Neuronal stem cell (in vitro differentiated cells): ENCODE measurements at regions not wholly inside any gene's neighbourhood (a gene's known extent, or its start where the extent isn't known, plus 50 kb on each side); places are given as distances from the start of the nearest gene placed in this dataset.
A peak's percentile ranks its signal among the peaks of the same experiment; 100 is the strongest.

Source experiments
- DNase-seq: peaks from one replicate; pipeline ENCODE4 v3.0.0-alpha.2; 2013; ENCODE audit warnings: low spot score
- H2AFZ ChIP-seq: one replicate; pipeline ENCODE4 v1.6.1; 2013; ENCODE audit warnings: mild to moderate bottlenecking, low read length, inconsistent platforms
- H2AK5ac ChIP-seq: 2 replicates; pipeline ENCODE4 v1.6.1; 2013; ENCODE audit warnings: low read depth, mild to moderate bottlenecking, inconsistent platforms, low read length, moderate library complexity, mixed read lengths
- H2BK120ac ChIP-seq: 2 replicates; pipeline ENCODE4 v1.6.1; 2013; ENCODE audit warnings: low read depth, mild to moderate bottlenecking, inconsistent platforms, low read length, moderate library complexity, mixed read lengths
- H2BK12ac ChIP-seq: one replicate; pipeline ENCODE4 v1.6.1; 2013; ENCODE audit warnings: low read length, inconsistent platforms
- H2BK15ac ChIP-seq: 2 replicates; pipeline ENCODE4 v1.6.1; 2013; ENCODE audit warnings: mild to moderate bottlenecking, low read length, inconsistent platforms, mixed read lengths
- H2BK5ac ChIP-seq: one replicate; pipeline ENCODE4 v1.6.1; 2013; ENCODE audit warnings: inconsistent platforms, mild to moderate bottlenecking, low read length, moderate library complexity
- H3K14ac ChIP-seq: one replicate; pipeline ENCODE4 v1.6.1; 2013; ENCODE audit warnings: low read length, inconsistent platforms
- H3K18ac ChIP-seq: 2 replicates; pipeline ENCODE4 v1.6.1; 2013; ENCODE audit warnings: low read length, inconsistent platforms
- H3K23ac ChIP-seq: 2 replicates; pipeline ENCODE4 v1.6.1; 2013; ENCODE audit warnings: low read depth, mild to moderate bottlenecking, mixed read lengths, low read length, inconsistent platforms; ENCODE audit not compliant: poor library complexity
- H3K27ac ChIP-seq: replicated peaks from 3 replicates; pipeline ENCODE4 v1.5.1; 2013; ENCODE audit warnings: low read length, inconsistent platforms
- H3K27me3 ChIP-seq, 3 experiments: 2 replicates each; pipeline ENCODE4 v1.6.1; 2013; ENCODE audit warnings: low read length in 3 of 3, mild to moderate bottlenecking in 2 of 3, inconsistent platforms in 1 of 3, low read depth in 1 of 3, mixed read lengths in 1 of 3, moderate library complexity in 1 of 3; ENCODE audit not compliant: control insufficient read depth in 3 of 3, insufficient read depth in 3 of 3
- H3K36me3 ChIP-seq, 2 donors: replicated peaks in 1 of 2; 2 replicates each; pipeline ENCODE4 v1.6.1; 2013; ENCODE audit warnings: low read length in 2 of 2; ENCODE audit not compliant: control insufficient read depth in 2 of 2, insufficient read depth in 2 of 2
- H3K4ac ChIP-seq: 2 replicates; pipeline ENCODE4 v1.6.1; 2013; ENCODE audit warnings: inconsistent platforms, mild to moderate bottlenecking, low read length, moderate library complexity
- H3K4me1 ChIP-seq, 2 donors: 1 replicate in 1 of 2; 2 replicates in 1 of 2; pipeline ENCODE4 v1.6.1; 2013; ENCODE audit warnings: low read length in 2 of 2, low read depth in 1 of 2; ENCODE audit not compliant: control insufficient read depth in 2 of 2, insufficient read depth in 1 of 2
- H3K4me2 ChIP-seq: one replicate; pipeline ENCODE4 v1.6.1; 2013; ENCODE audit warnings: mild to moderate bottlenecking, low read length, inconsistent platforms; ENCODE audit not compliant: insufficient read depth, poor library complexity, severe bottlenecking
- H3K4me3 ChIP-seq, 2 donors: 2 replicates each; pipeline ENCODE4 v1.5.1; 2013; ENCODE audit warnings: low read length in 2 of 2, mild to moderate bottlenecking in 2 of 2, inconsistent platforms in 1 of 2, moderate library complexity in 1 of 2
- H3K79me1 ChIP-seq: one replicate; pipeline ENCODE4 v1.6.1; 2013; ENCODE audit warnings: low read depth, mild to moderate bottlenecking, inconsistent platforms, low read length, moderate library complexity
- H3K9ac ChIP-seq: one replicate; pipeline ENCODE4 v1.6.1; 2013; ENCODE audit warnings: mild to moderate bottlenecking, low read depth, low read length, inconsistent platforms; ENCODE audit not compliant: poor library complexity
- H3K9me3 ChIP-seq, 2 donors: replicated peaks in 1 of 2; 2 replicates each; pipeline versions ENCODE3 to v1.6.1; 2013; ENCODE audit warnings: low read length in 2 of 2, mild to moderate bottlenecking in 2 of 2, inconsistent platforms in 1 of 2, low read depth in 1 of 2, mixed read lengths in 1 of 2, moderate library complexity in 1 of 2; ENCODE audit not compliant: control insufficient read depth in 2 of 2, insufficient read depth in 1 of 2
- H4K8ac ChIP-seq: one replicate; pipeline ENCODE4 v1.6.1; 2013; ENCODE audit warnings: low read depth, mild to moderate bottlenecking, inconsistent platforms, low read length, moderate library complexity
- H4K91ac ChIP-seq: one replicate; pipeline ENCODE4 v1.6.1; 2013; ENCODE audit warnings: low read length, low read depth, mild to moderate bottlenecking, inconsistent platforms; ENCODE audit not compliant: poor library complexity
- WGBS, 2 donors: extraction: QIAGEN DNeasy Blood & Tissue Kit; methylation state at CpG; one replicate each; pipeline ENCODE4 v1.1.7; 2013; ENCODE audit warnings: missing lambda C conversion rate in 2 of 2, mixed read lengths in 1 of 2; ENCODE audit not compliant: insufficient read length in 2 of 2, insufficient replicate concordance in 1 of 2; ENCODE audit errors: extremely low coverage in 2 of 2; 5-methylcytosine and 5-hydroxymethylcytosine counted together

DNA sequence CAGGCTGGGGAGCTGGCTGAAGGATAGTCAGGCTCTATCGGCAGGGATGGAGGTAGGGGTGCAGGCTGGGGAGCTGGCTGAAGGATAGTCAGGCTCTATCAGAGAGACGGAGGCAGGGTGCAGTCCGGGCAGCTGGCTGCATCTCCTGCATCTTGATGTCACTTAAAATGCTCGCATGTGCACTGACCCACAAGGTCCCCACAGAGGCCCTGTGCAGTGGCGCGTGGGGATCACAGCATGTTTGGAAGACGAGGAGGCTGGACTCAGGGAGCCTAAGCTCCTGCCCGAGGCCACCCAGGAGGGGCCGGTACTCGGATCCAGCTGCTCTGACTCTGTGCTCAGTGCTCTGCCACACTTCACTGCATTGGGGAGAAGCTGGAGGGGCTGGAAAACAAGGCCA lies 189.0 kb upstream of the HDAC4 start:
- H3K4ac ChIP-seq = peak overlapping the region; percentile 67
- no peak for DNase-seq
- no peaks in the 10 kb centered on the region for H3K79me1 ChIP-seq
- H2BK5ac ChIP-seq = no peak overlapping the region
- no peaks in the 10 kb centered on the region for H3K36me3 ChIP-seq
- peak overlapping the region; percentile 47 for H3K14ac ChIP-seq
- no CpG with 5 or more reads among the region's 10 CpGs for WGBS, 2 donors
- H4K91ac ChIP-seq = no peak overlapping the region
- no peak overlapping the region for H4K8ac ChIP-seq
- H2AFZ ChIP-seq = no peak overlapping the region
- H3K9me3 ChIP-seq = peaks cover 4% of the 10 kb centered on the region in 2 donors
- no peak overlapping the region for H2BK120ac ChIP-seq
- no peak overlapping the region for H3K4me2 ChIP-seq
- no peak overlapping the region for H3K4me3 ChIP-seq
- H3K27ac ChIP-seq = no peak overlapping the region
- no peak overlapping the region for H2BK12ac ChIP-seq
- H2BK15ac ChIP-seq = no peak overlapping the region
- H3K9ac ChIP-seq = no peak overlapping the region
- peak overlapping the region; percentile 86 for H2AK5ac ChIP-seq
- H3K4me1 ChIP-seq = peaks cover 0 to 2% of the 10 kb centered on the region in 2 donors
- peak overlapping the region; percentile 52 for H3K18ac ChIP-seq
- no peaks in the 10 kb centered on the region for H3K27me3 ChIP-seq
- no peak overlapping the region for H3K23ac ChIP-seq

GRCh38 chr2:239589270-239589825 lies 188.5 kb upstream of the HDAC4 start:
- no peak overlapping the region for H4K8ac ChIP-seq
- peak overlapping the region; percentile 32 for H2AK5ac ChIP-seq
- no peak overlapping the region for H4K91ac ChIP-seq
- no peak for DNase-seq
- no peaks in the 10 kb centered on the region for H3K27me3 ChIP-seq
- H3K4ac ChIP-seq = no peak overlapping the region
- no peaks in the 10 kb centered on the region for H3K79me1 ChIP-seq
- no peak overlapping the region for H3K4me3 ChIP-seq
- no peak overlapping the region for H3K27ac ChIP-seq
- peaks cover 4% of the 10 kb centered on the region in 2 donors for H3K9me3 ChIP-seq
- peak overlapping the region; percentile 39 for H3K18ac ChIP-seq
- H3K14ac ChIP-seq = no peak overlapping the region
- H2BK15ac ChIP-seq = no peak overlapping the region
- no peak overlapping the region for H2BK5ac ChIP-seq
- H3K4me1 ChIP-seq = peaks cover 0 to 2% of the 10 kb centered on the region in 2 donors
- no peak overlapping the region for H2BK12ac ChIP-seq
- H2AFZ ChIP-seq = no peak overlapping the region
- no CpG with 5 or more reads among the region's 7 CpGs for WGBS, 2 donors
- no peak overlapping the region for H3K23ac ChIP-seq
- no peak overlapping the region for H3K4me2 ChIP-seq
- H2BK120ac ChIP-seq = no peak overlapping the region
- H3K9ac ChIP-seq = no peak overlapping the region
- no peaks in the 10 kb centered on the region for H3K36me3 ChIP-seq

DNA sequence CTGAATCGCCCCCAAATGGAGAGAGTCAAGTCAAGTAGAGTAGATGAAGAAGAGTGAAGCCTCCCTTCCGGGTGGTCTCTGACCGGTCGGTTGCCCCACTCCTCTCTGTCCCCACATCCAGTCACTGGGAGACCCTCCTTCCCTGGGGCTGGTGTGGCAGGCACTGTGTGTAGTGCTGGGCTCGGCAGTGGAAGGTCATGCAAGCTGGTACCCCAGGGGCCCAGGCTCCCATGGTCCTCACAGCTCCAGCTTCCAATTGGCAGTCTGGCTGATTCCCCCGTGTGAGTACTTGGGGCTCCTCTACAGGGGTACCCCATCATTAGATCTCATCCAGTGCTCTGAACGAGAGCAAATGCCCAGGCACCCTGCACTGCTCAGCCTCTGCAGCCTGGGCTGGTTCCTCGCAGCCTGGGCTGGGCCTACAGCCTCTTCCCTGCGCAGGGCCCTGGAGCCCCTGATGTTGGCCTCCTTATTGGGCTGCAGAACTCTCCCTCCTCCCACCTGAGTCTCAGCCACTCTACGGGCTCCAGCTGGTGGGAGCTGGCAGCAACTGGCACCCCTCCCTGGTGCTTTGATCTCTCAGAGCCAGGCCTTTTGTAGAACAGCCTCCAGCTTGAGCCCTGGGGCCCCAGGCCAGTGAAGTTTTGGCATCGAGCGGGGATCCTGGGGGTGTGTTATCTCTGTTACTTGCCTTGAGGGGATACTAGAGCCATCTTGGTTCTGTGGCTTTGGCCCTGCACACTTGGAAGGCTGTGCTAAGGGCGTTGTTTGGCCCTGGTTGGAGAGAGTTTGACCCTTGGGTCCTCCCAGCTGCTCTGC lies 187.8 kb upstream of the HDAC4 start:
- Histone ChIP-seq H3K18ac (peak overlapping the region; percentile 40), H3K4ac (no peak overlapping the region), H3K4me3 (no peak overlapping the region), H2BK12ac (no peak overlapping the region), H2BK5ac (no peak overlapping the region), H4K8ac (no peak overlapping the region), H3K4me2 (no peak overlapping the region), H3K4me1 (peaks cover 0 to 2% of the 10 kb centered on the region in 2 donors), H3K23ac (no peak overlapping the region), H2BK15ac (no peak overlapping the region), H2BK120ac (no peak overlapping the region), H3K79me1 (no peaks in the 10 kb centered on the region), H2AK5ac (peak overlapping the region; percentile 32), H3K9ac (no peak overlapping the region), H3K27ac (no peak overlapping the region), H3K27me3 (no peaks in the 10 kb centered on the region), H2AFZ (no peak overlapping the region), H3K36me3 (no peaks in the 10 kb centered on the region), H3K9me3 (peaks cover 4% of the 10 kb centered on the region in 2 donors), H4K91ac (no peak overlapping the region), H3K14ac (no peak overlapping the region)
- no CpG with 5 or more reads among the region's 13 CpGs for WGBS, 2 donors
- DNase-seq = no peak

DNA sequence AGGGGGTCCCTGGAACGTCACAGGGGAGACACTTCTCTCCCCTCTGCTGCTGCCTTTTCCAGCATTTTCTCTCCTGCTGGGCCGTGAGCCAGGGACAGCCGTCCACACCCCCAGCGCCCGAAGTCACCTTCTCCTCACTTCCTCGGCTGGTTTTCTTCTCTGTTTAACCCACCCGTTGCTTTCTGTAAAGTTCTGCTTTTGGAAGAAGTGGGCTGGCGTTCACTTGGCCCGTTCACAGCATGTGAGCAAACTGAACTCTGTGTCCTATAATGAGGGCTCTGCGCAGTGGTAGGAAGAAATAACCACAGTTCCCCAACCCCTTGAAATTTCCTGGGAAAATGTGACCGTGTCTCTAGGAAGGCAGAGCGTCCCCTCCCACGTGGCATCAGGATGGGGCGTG lies 187.0 kb upstream of the HDAC4 start:
- peak overlapping the region; percentile 45 for H2BK15ac ChIP-seq
- no peaks in the 10 kb centered on the region for H3K79me1 ChIP-seq
- no peak for DNase-seq
- H3K14ac ChIP-seq = peak overlapping the region; percentile 11
- H2BK120ac ChIP-seq = no peak overlapping the region
- no peak overlapping the region for H2AFZ ChIP-seq
- H2BK12ac ChIP-seq = no peak overlapping the region
- no peak overlapping the region for H2AK5ac ChIP-seq
- no peak overlapping the region for H3K27ac ChIP-seq
- no CpG with 5 or more reads among the region's 14 CpGs for WGBS, 2 donors
- no peaks in the 10 kb centered on the region for H3K27me3 ChIP-seq
- no peak overlapping the region for H3K4me3 ChIP-seq
- H3K9ac ChIP-seq = no peak overlapping the region
- H2BK5ac ChIP-seq = no peak overlapping the region
- no peak overlapping the region for H3K18ac ChIP-seq
- H3K9me3 ChIP-seq = peaks cover 4% of the 10 kb centered on the region in 2 donors
- H3K4ac ChIP-seq = no peak overlapping the region
- H4K91ac ChIP-seq = no peak overlapping the region
- H3K4me2 ChIP-seq = no peak overlapping the region
- no peak overlapping the region for H4K8ac ChIP-seq
- peaks cover 0 to 2% of the 10 kb centered on the region in 2 donors for H3K4me1 ChIP-seq
- H3K23ac ChIP-seq = no peak overlapping the region
- H3K36me3 ChIP-seq = no peaks in the 10 kb centered on the region
